ENCODE measurements at regions not wholly inside any gene's neighbourhood (a gene's known extent, or its start where the extent isn't known, plus 50 kb on each side); places are given as distances from the start of the nearest gene placed in this dataset.

- TF ChIP-seq MEF2B (IDR thresholded peaks at IDR 0.05; ENCODE audit: partially characterized antibody, poor library complexity, severe bottlenecking) (no peak), NBN (IDR thresholded peaks at IDR 0.05) (no peak), STAT1 (conservative IDR thresholded peaks at IDR 0.05) (no peak)
- TF ChIP-seq, protein P1, sequence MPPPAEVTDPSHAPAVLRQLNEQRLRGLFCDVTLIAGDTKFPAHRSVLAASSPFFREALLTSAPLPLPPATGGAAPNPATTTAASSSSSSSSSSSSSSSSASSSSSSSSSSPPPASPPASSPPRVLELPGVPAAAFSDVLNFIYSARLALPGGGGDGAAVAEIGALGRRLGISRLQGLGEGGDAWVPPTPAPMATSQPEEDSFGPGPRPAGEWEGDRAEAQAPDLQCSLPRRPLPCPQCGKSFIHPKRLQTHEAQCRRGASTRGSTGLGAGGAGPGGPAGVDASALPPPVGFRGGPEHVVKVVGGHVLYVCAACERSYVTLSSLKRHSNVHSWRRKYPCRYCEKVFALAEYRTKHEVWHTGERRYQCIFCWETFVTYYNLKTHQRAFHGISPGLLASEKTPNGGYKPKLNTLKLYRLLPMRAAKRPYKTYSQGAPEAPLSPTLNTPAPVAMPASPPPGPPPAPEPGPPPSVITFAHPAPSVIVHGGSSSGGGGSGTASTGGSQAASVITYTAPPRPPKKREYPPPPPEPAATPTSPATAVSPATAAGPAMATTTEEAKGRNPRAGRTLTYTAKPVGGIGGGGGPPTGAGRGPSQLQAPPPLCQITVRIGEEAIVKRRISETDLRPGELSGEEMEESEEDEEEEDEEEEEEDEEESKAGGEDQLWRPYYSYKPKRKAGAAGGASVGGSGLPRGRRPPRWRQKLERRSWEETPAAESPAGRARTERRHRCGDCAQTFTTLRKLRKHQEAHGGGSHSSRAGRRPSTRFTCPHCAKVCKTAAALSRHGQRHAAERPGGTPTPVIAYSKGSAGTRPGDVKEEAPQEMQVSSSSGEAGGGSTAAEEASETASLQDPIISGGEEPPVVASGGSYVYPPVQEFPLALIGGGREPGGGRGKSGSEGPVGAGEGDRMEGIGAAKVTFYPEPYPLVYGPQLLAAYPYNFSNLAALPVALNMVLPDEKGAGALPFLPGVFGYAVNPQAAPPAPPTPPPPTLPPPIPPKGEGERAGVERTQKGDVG (CRISPR knock-in tag; IDR thresholded peaks at IDR 0.05) = no peak
These were observed 512.2 kb upstream of the PKDCC start (continued) for GRCh38 chr2:41535575-41535974.

DNA sequence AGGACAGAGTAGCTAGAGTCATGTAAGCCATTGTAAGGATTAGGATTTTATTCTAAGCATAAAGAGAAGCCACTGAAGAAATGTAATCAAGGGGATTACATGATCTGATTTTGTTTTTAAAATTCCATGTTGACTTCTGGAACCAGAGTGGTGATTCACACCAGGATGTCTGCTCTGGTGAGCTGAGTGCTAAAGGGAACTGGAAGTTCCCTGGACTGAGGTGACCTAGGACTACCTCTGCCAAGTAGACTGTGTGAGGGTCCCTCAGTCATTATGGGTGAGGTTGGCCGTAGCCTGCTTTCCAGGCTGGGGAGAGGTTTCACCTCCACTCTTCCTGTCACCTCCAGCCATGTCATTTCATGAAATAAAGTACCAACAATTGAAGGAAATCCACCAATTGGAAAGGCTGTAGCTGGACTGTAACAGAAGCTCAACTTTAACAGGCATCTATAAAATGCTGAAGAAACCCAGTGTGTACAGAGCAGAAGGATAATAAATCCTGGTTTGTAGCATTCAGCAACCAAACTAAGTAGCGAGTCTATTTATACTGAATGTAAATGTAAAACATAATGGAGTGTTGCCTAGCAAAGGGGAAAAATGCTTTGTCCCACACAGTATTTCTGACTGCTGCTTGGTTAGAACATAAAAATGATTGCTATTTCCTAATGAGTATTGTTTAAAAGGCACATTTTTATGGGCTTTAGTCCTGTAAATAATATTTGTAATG, 507.4 kb upstream of the PKDCC start:
- no peak overlapping the region for H2AFZ ChIP-seq (ENCODE audit: control insufficient read depth, low read depth, low read length)
- intact Hi-C loops (cut with micrococcal nuclease; ENCODE audit: unreplicated experiment) (no loop called here), in situ Hi-C loops (cut with MboI) (no loop called here)
- WGBS (ENCODE audit: insufficient coverage, insufficient replicate concordance, low lambda C conversion rate, missing lambda C conversion rate) = 21% methylated on average over 2 of the region's 2 CpGs
- no peaks in the 10 kb centered on the region for H3K79me2 ChIP-seq (ENCODE audit: control insufficient read depth, insufficient read depth, low read length)
- ChIA-PET POLR2A (no interaction called here), RAD21 (ENCODE audit: unreplicated experiment) (no interaction called here), SMC1A (ENCODE audit: uncharacterized antibody, unreplicated experiment) (interaction anchor here (1.1 kb wide), 1 partner anchor 37 kb away, joined by 3 read pairs; no protein-coding TSS in a partner anchor), CTCF (no interaction called here)
- no peaks in the 10 kb centered on the region for H3K27me3 ChIP-seq (replicated peaks in 1 of 2; ENCODE audit: control insufficient read depth in 2 of 2, insufficient read depth in 2 of 2, low read length in 1 of 2)
- no TSS peak for BruUV-seq (replicated peaks)
- no peaks in the 10 kb centered on the region for H4K20me1 ChIP-seq (ENCODE audit: control insufficient read depth, insufficient read depth)
- no peak overlapping the region for H3K9ac ChIP-seq (ENCODE audit: control insufficient read depth, insufficient read depth, low read length)
- H3K4me3 ChIP-seq = no peak overlapping the region
- FAIRE-seq (no peak), ATAC-seq (no peak), DNase-seq (ENCODE audit: low read depth, low spot score) (no peak)
- H3K4me1 ChIP-seq (ENCODE audit: control insufficient read depth, insufficient read depth, low read length) = no peaks in the 10 kb centered on the region
- H3K9me3 ChIP-seq (replicated peaks; ENCODE audit: control insufficient read depth, insufficient read depth, low read length) = no peaks in the 10 kb centered on the region
- no peak overlapping the region for H3K27ac ChIP-seq (ENCODE audit: control insufficient read depth, insufficient read depth)
- no peak overlapping the region for H3K4me2 ChIP-seq (ENCODE audit: control insufficient read depth, insufficient read depth)
- no peaks in the 10 kb centered on the region for H3K36me3 ChIP-seq (ENCODE audit: control insufficient read depth in 2 of 2, insufficient read depth in 2 of 2, low read length in 1 of 2)
- TF ChIP-seq RUNX3 (IDR thresholded peaks at IDR 0.05; ENCODE audit: low read length) (no peak), ZBTB11 (CRISPR knock-in tag; IDR thresholded peaks at IDR 0.05) (no peak), IRF4 (IDR thresholded peaks at IDR 0.05; ENCODE audit: low read depth, low read length) (no peak)
- TF ChIP-seq, protein P2, sequence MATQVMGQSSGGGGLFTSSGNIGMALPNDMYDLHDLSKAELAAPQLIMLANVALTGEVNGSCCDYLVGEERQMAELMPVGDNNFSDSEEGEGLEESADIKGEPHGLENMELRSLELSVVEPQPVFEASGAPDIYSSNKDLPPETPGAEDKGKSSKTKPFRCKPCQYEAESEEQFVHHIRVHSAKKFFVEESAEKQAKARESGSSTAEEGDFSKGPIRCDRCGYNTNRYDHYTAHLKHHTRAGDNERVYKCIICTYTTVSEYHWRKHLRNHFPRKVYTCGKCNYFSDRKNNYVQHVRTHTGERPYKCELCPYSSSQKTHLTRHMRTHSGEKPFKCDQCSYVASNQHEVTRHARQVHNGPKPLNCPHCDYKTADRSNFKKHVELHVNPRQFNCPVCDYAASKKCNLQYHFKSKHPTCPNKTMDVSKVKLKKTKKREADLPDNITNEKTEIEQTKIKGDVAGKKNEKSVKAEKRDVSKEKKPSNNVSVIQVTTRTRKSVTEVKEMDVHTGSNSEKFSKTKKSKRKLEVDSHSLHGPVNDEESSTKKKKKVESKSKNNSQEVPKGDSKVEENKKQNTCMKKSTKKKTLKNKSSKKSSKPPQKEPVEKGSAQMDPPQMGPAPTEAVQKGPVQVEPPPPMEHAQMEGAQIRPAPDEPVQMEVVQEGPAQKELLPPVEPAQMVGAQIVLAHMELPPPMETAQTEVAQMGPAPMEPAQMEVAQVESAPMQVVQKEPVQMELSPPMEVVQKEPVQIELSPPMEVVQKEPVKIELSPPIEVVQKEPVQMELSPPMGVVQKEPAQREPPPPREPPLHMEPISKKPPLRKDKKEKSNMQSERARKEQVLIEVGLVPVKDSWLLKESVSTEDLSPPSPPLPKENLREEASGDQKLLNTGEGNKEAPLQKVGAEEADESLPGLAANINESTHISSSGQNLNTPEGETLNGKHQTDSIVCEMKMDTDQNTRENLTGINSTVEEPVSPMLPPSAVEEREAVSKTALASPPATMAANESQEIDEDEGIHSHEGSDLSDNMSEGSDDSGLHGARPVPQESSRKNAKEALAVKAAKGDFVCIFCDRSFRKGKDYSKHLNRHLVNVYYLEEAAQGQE (IDR thresholded peaks at IDR 0.05; ENCODE audit: low read depth, low read length) = no peak

Data from GM12878 (cell line).